PC-9 (cell line): ENCODE measurements at regions not wholly inside any gene's neighbourhood (a gene's known extent, or its start where the extent isn't known, plus 50 kb on each side); places are given as distances from the start of the nearest gene placed in this dataset.

Experiments used
- BruUV-seq: library from RNA; stranded (reverse); fragments of 400-500 nt; replicated peaks from 2 replicates; lab custom pipeline; 2021; lab: Mats Ljungman, UMichigan
- CTCF ChIA-PET: fragments of 300-600 bp; sonication (Branson Sonifier 250); formaldehyde crosslinking; loops from one replicate; lab custom pipeline; 2022; ENCODE audit warnings: antibody characterized with exemption; lab: Charles Lee
- POLR2A ChIA-PET: fragments of 300-600 bp; sonication (Branson Sonifier 250); formaldehyde crosslinking; loops from one replicate; lab custom pipeline; 2022; ENCODE audit warnings: antibody characterized with exemption; ENCODE audit not compliant: unreplicated experiment; lab: Charles Lee
- DNase-seq, 2 experiments: peaks; one replicate each; pipeline versions ENCODE4 v3.0.0 to v3.0.0-alpha.2; 2015 to 2022; ENCODE audit warnings: mixed read lengths in 1 of 2
- H2AFZ ChIP-seq: fragments of 200-600 bp; sonication (generic); 2 replicates; pipeline ENCODE4 v1.8.1; 2017; ENCODE audit warnings: antibody characterized with exemption
- H3F3A ChIP-seq: fragments of 200-600 bp; sonication (generic); 2 replicates; pipeline ENCODE4 v1.8.1; 2017; ENCODE audit warnings: antibody characterized with exemption, mild to moderate bottlenecking, low read depth; ENCODE audit not compliant: insufficient read depth
- H3K27ac ChIP-seq: fragments of 200-600 bp; sonication (generic); 2 replicates; pipeline ENCODE4 v1.6.1; 2016; ENCODE audit warnings: mixed run types
- H3K27me3 ChIP-seq: fragments of 200-600 bp; sonication (generic); 2 replicates; pipeline ENCODE4 v1.6.1; 2016; ENCODE audit warnings: low read depth, mixed run types; ENCODE audit not compliant: insufficient read depth
- H3K36me3 ChIP-seq: fragments of 200-600 bp; sonication (generic); 2 replicates; pipeline ENCODE4 v1.6.1; 2016; ENCODE audit warnings: low read depth, mixed run types
- H3K4me1 ChIP-seq: fragments of 200-600 bp; sonication (generic); replicated peaks from 2 replicates; pipeline ENCODE4 v1.6.1; 2016; ENCODE audit warnings: mixed run types; ENCODE audit not compliant: insufficient read depth
- H3K4me2 ChIP-seq: fragments of 200-600 bp; sonication (generic); 2 replicates; pipeline ENCODE4 v1.6.1; 2017; ENCODE audit warnings: mixed run types
- H3K4me3 ChIP-seq: fragments of 200-600 bp; sonication (generic); 2 replicates; pipeline ENCODE4 v1.6.1; 2016; ENCODE audit warnings: mixed run types
- H3K79me2 ChIP-seq: fragments of 200-600 bp; sonication (generic); 2 replicates; pipeline ENCODE4 v1.6.1; 2017; ENCODE audit warnings: low read depth, mixed run types
- H3K9me2 ChIP-seq: fragments of 200-600 bp; sonication (generic); 2 replicates; pipeline ENCODE4 v1.8.1; 2017; ENCODE audit warnings: mild to moderate bottlenecking; ENCODE audit not compliant: insufficient read depth
- H3K9me3 ChIP-seq: fragments of 200-600 bp; sonication (generic); 2 replicates; pipeline ENCODE4 v1.8.1; 2016; ENCODE audit warnings: low read depth; ENCODE audit not compliant: insufficient read depth
- H4K20me1 ChIP-seq: fragments of 200-600 bp; sonication (generic); 2 replicates; pipeline ENCODE4 v1.8.1; 2017; ENCODE audit not compliant: insufficient read depth
- EZH2 ChIP-seq: fragments of 200-600 bp; sonication (generic); IDR thresholded peaks from 2 replicates; pipeline ENCODE4 v1.8.0; 2017; ENCODE audit warnings: antibody characterized with exemption, low read depth
- intact Hi-C: fragments of 100-400 bp; cut with micrococcal nuclease; formaldehyde crosslinking; loops from one replicate; pipeline ENCODE4 v1.10.0; 2022; ENCODE audit not compliant: unreplicated experiment
- TF ChIP-seq, protein P1 (sequence below): fragments of 200-600 bp; sonication (generic); conservative IDR thresholded peaks from 2 replicates; pipeline ENCODE4 v1.6.1; 2017; ENCODE audit warnings: mixed run types, antibody characterized with exemption, mild to moderate bottlenecking, moderate library complexity

DNA sequence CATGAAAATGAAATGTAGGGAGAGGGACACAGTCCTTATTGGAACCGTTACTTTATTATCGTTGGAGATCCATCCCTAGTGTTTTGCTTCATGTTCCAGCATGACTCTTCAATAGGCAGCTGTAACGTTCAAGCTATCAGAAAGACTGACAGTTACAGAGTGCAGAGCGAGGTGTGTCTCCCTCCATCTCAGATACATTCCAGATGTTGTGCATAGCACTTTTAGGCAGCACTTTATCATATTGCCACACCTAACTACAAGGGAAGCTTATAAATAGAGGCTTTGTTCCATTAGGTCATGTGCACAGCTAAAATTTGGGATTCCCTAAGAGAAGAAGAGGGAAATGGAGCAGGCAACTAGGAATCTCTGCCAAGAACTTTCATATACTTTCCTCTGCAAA lies 1009.6 kb downstream of the ROBO2 start:
- H3K36me3 ChIP-seq = no peaks in the 10 kb centered on the region
- ChIA-PET CTCF (no interaction called here), POLR2A (no interaction called here)
- TF ChIP-seq, protein P1, sequence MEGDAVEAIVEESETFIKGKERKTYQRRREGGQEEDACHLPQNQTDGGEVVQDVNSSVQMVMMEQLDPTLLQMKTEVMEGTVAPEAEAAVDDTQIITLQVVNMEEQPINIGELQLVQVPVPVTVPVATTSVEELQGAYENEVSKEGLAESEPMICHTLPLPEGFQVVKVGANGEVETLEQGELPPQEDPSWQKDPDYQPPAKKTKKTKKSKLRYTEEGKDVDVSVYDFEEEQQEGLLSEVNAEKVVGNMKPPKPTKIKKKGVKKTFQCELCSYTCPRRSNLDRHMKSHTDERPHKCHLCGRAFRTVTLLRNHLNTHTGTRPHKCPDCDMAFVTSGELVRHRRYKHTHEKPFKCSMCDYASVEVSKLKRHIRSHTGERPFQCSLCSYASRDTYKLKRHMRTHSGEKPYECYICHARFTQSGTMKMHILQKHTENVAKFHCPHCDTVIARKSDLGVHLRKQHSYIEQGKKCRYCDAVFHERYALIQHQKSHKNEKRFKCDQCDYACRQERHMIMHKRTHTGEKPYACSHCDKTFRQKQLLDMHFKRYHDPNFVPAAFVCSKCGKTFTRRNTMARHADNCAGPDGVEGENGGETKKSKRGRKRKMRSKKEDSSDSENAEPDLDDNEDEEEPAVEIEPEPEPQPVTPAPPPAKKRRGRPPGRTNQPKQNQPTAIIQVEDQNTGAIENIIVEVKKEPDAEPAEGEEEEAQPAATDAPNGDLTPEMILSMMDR = no peak
- no peak for TF ChIP-seq EZH2
- no peaks in the 10 kb centered on the region for H4K20me1 ChIP-seq
- H3K4me2 ChIP-seq = no peak overlapping the region
- intact Hi-C loops = loop anchor here (5.0 kb wide), 1 partner anchor 222 kb away; no protein-coding TSS in a partner anchor
- no TSS peak for BruUV-seq
- H2AFZ ChIP-seq = no peak overlapping the region
- H3K79me2 ChIP-seq = no peaks in the 10 kb centered on the region
- H3K9me2 ChIP-seq = no peaks in the 10 kb centered on the region
- no peaks in the 10 kb centered on the region for H3K27me3 ChIP-seq
- H3K27ac ChIP-seq = no peak overlapping the region
- no peak for DNase-seq
- no peaks in the 10 kb centered on the region for H3K9me3 ChIP-seq
- no peak overlapping the region for H3K4me3 ChIP-seq
- H3K4me1 ChIP-seq = no peaks in the 10 kb centered on the region
- H3F3A ChIP-seq = no peaks in the 10 kb centered on the region

DNA sequence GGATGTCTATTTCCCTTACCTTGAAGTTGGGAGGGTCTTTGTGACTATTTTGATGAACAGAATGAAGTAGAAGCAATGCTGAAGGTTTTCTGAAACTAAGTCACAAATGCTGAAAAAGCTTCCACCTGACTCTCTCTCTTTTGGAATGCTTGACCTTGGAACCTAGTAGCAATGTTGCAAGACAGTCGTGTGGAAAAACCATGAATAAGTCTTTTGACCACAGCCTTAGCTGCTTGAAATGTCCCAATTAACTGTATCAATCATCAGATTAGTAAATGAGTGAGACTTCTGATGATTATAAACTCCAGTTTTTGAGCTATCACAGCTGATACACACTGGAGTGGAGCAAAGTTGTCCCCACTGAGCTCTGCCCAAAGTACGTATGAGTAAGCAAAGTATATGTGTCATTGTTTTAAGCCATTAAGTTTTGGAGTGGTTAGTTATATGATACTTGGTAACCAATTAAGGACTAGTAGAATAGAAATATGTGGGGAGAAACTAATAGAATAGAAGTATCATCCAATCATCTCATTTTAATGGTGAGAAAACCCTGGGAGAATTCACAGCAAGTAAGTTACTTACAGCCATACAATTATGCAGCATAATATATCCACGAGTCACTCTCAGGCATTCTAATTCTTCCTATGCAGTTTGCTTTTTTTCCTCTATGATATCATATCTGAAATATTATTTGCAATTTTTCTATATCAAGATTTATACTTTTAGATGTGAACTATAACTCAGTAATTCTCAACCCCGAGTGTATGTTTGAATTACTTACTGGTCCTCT lies 1010.6 kb downstream of the ROBO2 start:
- H4K20me1 ChIP-seq = no peaks in the 10 kb centered on the region
- intact Hi-C loops = no loop called here
- H3K27me3 ChIP-seq = no peaks in the 10 kb centered on the region
- no peaks in the 10 kb centered on the region for H3K9me2 ChIP-seq
- H2AFZ ChIP-seq = no peak overlapping the region
- no peak overlapping the region for H3K4me2 ChIP-seq
- no TSS peak for BruUV-seq
- TF ChIP-seq, protein P1 = no peak
- TF ChIP-seq EZH2 = no peak
- DNase-seq = no peak
- ChIA-PET CTCF (no interaction called here), POLR2A (no interaction called here)
- H3K27ac ChIP-seq = no peak overlapping the region
- no peaks in the 10 kb centered on the region for H3K9me3 ChIP-seq
- H3K4me1 ChIP-seq = no peaks in the 10 kb centered on the region
- no peaks in the 10 kb centered on the region for H3K36me3 ChIP-seq
- H3K4me3 ChIP-seq = no peak overlapping the region
- H3F3A ChIP-seq = no peaks in the 10 kb centered on the region
- no peaks in the 10 kb centered on the region for H3K79me2 ChIP-seq

DNA sequence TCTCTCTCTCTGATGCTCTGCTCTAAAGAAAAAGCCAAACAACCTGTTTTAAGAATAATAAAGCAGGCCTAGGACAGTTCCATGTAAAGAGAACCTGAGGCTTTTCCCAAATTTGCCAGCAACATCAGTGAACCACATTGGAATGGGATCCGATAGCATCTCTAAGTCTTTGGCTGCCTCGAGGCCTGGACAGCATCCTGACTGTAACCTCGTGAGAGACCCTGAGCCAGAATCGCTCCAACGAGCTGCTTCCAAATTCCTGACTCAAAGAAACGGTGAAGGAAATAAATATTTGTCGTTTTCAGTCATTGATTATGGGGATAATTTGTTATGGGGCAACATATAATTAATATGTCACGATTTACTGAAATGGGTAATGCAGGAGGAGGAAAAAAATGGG lies 1012.8 kb downstream of the ROBO2 start:
- DNase-seq = no peak
- Histone ChIP-seq H3K27ac (no peak overlapping the region), H3K27me3 (no peaks in the 10 kb centered on the region), H3K9me3 (no peaks in the 10 kb centered on the region), H2AFZ (no peak overlapping the region; the same call in 1 of the 2 replicates), H3F3A (no peaks in the 10 kb centered on the region), H3K4me3 (no peak overlapping the region), H4K20me1 (no peaks in the 10 kb centered on the region), H3K4me2 (no peak overlapping the region), H3K36me3 (no peaks in the 10 kb centered on the region), H3K79me2 (no peaks in the 10 kb centered on the region), H3K4me1 (no peaks in the 10 kb centered on the region), H3K9me2 (no peaks in the 10 kb centered on the region)
- no TSS peak for BruUV-seq
- POLR2A ChIA-PET = no interaction called here
- CTCF ChIA-PET = no interaction called here
- intact Hi-C loops = no loop called here
- TF ChIP-seq, protein P1 = no peak
- no peak for TF ChIP-seq EZH2
